ENCODE measurements at regions not wholly inside any gene's neighbourhood (a gene's known extent, or its start where the extent isn't known, plus 50 kb on each side); places are given as distances from the start of the nearest gene placed in this dataset.

DNA sequence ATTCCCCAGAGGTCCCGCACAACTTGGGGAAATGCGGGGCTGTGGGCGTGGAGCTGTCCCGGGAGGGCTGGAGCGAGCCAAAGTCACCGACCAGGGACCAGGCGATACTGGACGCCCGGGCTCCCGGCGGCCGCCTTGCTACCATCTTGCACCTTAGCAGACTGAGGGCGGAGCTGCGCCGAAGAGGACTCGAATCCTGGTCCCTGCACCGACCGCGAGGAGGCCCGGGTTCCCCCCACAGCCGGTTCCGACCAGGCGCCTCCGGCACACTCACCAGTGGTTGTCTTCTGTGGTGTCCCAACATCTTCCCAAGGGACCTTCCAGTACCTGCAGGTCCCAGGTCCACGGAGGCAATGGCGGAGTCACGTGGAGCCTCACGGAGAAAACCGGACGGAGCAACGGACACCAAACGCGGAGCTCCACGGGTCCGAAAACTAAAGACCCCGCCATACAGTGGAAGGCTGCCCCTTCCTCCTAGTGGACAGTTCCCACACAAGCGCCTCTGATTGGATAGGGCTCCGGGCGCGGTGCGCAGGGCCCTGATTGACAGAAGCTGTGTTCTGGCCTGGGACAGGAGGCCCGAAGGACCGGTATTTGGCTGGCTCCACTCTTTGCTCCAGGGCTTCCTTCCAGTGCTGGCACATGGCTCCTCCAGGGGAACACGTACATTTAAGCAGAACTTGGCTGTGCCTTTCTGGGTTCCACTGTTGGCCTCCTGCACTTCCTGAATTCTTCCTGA, 124.6 kb upstream of the ZNF479 start:
- DNase-seq (ENCODE audit: low spot score), result no peak

DNA sequence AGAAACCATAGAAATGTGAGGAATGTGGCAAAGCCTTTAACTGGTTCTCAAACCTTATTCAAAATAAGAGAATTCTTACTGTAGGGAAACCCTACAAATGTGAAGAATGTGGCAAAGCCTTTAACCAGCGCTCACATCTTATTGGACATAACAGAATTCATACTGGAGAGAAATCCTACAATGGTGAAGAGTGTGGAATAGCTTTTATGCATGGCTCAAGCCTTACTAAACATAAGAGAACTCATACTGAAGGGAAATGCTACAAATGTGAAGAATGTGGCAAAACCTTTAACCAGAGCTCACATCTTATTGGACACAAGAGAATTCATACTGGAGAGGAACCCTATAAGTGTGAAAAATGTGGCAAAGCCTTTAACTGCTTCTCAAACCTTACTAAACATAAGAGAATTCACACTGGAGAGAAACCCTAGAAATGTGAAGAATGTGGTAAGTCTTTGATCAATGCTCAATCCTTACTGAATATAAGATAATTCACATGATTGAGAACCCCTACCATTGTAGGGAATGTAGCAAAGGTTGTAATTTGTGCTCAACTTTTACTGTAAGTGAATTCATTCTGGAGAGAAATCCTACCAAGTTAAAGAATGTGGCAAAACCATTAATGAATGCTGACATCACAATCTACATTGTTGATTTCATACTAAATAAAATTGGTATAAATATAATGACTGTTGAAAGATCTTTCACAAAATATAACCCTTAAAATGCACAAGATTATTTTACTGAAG, 142.5 kb upstream of the ZNF479 start:
- DNase-seq (ENCODE audit: low spot score), result no peak

DNA sequence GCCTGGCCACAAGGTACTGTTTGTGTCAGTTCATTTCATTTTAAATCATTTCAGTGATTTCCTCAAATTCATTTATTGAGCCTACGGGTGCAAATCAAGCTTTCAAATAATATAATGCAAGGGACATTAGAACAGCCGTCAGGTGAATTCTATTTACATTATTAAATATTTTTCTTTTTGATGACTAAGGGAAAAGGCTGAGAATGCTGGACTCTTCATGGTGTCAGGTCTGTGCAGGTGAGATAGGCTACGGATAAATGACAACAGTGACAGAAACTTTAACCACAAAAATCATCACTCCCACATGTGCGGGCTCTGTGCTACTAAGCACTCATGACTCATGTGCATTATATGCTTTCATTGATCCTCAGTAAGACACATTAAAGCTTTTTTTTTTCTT, 149.2 kb upstream of the ZNF716 start:
- no peak for DNase-seq (ENCODE audit: low spot score)

DNA sequence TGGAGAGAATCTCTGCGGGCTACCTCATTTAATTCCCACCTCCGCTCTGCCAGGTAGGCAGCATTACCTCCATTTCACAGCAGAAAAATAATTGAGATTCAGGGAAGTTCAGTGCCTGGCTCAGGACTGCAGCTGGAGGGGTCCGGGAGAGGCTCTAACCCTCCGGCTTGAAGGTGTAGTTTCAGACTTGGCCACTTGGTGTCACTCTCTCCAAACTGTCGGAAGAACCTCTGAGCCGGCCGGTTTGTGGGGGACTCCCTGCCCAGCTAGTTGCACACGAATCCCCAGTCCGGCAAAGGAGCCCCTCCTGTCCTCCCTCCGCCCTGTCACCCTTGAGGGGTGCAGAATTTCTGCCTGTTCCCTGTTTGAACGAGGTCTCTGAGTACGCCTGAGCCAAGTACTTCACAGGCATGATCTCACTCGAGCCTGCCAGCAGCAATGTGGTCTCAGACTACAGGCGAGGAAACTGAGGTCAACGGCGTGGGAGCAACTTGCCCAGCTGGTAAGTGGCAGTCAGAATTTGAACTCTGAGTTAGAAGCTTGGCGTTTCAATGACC, 144.7 kb upstream of the ZNF716 start:
- DNase-seq (ENCODE audit: low spot score), result peak; percentile 11

DNA sequence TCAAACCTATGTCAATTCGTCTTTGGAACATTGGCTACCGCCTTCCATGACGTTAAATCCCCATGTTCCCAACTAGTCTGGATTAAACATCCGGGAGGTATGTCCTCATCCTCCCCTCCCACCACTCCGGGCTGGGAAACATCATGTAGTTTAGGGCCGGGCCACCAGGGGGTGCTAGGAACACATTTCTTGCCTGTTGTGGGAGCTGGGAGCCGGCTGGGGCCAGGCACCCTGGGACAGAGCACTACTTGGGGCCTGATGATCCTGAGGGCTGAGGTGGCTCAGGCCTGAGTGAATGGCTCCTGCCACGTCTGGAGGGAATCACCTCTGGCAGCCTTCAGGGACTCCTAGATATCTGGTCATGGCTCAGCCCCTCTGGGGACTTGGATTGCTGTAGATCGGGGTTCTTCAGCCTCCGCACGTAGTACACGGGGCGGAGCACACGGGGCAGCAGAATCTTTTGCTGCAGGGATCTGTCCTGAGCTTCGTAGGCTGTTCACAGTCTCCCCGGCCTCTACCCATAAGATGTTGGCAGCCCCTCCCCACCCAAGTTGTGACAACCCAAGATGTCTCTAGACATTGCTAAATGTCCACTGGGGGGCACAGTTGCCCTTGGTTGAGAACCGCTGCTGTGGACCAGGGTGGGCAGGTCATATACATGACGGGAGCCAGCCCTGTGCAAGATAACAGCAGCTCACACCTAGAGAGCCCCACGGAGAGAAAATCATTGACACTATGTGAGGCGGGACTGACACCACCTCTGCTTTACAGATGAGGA, 141.2 kb upstream of the ZNF716 start:
- DNase-seq (ENCODE audit: low spot score), result no peak

DNA sequence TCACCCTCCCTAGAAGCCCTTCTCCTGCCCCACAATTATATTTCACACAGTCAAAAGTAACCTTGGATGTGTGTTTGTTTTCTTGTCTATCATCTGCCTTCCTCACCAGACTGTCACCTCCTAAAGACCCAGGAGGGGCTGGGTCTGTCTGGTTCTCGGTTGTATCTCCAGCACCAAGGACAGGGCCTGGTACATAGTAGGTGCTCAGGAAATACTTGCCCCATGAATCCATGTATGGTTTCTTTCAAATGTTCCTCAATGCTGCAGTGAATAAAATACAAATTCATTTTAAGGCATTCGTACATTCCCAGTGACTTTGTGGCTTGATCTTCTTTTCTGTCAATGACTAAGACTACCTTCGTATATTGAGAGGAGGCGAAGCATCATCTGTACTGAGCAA, 122.9 kb upstream of the ZNF716 start:
- no peak for DNase-seq (ENCODE audit: low spot score)

DNA sequence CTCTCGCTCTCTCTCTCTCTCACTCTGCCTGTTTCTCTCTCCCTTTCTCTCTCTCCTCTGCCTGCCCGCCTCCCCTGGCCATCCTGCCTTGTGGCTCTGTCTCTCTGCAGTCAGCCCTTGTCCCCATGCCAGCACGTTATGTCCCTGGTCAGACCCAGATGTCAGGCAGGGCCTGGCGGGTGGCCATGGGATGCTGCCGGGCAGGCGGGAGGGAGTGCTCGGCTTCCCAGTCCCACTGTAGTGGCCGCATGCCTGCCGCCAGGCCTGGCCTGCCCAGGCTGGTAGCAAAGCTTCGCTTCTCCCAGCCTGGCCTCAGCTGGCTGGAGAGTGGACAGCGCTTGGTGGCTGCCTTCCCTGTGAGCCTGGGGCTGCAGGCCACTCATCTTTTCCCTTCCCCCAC, 121.5 kb upstream of the ZNF716 start:
- DNase-seq (ENCODE audit: low spot score), result no peak

DNA sequence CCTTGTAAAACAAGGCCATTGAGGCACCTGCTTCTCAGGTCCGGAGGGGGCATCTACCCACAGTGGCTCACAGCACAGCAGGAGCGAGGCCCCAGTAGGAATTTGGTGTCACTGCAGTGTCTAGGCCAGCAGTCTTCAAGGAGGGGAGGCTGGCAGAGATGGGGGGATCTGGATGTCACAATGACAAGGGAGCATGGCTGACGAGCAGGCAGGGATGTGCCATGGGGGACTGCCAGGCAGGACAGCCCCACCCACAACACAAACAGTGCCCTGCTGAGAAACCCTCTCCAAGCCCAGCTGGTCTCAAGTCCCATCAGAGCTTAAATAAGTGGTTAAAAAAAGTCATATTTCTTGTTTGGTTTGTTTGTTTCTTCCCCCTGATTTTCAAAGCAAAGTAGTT, 121.0 kb upstream of the ZNF716 start:
- DNase-seq (ENCODE audit: low spot score), result no peak

DNA sequence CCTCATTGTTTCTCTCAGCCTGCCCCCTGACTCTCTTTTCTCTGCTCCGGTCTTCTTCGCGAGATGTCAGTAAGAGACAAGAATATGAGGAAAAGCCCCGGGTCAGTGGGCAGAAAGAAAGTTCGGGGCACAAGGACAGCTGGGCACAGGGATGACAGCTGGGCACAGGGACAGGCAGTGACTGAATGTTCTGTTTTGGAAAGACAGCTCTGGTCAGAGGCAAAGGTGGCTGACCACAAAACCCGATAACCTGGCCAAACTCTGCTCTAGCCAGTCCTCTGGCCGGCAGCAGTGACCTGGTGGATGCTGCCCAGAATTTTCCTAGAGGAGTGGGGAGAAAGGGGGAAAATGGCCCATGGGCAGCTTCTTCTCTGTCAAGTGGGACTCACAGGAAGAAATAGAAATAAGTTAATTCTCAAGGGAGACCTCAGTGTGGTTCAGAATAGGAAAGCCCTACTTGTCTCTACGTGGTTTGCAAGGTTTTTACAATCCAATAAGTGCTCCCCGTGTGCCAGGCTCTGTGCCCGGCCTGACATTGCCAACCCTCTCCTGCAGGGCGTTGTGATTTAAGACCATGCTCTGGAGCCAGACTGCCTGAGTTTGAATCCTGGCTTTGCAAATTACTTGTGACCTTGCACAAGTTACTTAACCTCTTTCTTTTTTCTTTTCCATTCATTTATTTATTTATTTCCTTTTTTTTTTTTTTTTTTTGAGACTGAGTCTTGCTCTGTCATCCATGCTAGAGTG, 110.6 kb upstream of the ZNF716 start:
- DNase-seq (ENCODE audit: low spot score), result no peak

DNA sequence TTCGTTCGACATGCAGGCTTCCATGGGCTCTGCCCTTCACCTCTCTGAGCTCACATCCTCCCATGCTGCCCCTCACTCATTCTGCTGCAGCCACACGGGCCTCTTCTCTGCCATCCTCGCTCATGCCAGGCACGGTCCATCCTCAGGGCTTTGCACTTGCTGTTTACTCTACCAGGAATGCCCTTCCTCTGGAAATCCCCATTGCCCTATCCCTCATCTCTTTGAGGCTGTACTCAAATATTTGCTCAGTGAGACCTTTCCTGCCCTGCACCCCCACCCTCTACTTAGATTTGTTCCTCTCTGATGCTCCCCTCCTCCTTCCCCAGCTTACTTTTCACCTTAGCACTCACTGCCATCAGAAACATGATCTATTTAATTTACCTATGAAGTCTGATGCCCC, 107.0 kb upstream of the ZNF716 start:
- DNase-seq (ENCODE audit: low spot score), result no peak

DNA sequence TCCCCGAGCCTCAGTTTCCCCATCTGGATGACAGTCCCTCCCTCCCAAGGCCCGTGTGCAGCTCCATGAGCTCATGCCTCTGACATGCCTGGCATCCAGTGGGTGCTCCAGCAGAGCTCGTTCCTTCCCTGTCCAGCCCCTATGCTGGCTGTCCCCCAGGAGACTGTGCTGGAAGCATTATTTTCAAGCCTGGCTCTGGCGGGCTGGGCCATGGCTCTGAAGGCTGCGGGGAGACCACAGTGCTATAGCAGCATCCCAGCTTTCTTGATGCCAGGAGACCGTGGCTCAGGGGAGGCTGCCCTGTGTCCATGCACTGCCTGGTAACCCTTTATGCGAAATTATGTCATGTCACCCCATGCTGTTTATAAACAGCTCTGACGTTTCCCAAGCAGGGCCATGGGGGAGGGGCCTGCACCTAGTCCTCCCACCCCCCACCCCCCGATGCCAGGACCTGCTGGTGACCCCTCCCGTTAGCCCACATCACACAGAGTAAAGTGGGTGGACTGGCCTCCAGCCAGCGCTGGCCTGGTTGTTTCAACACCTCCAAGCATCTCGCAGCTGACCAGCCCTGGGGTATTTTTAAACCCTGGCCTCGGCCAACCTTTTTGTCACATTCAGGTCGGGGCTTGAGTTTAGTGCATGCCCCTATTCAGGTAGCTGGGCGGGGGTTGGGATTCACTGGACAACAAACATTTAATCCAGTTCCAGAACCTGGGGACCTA, 105.9 kb upstream of the ZNF716 start:
- no peak for DNase-seq (ENCODE audit: low spot score)

DNA sequence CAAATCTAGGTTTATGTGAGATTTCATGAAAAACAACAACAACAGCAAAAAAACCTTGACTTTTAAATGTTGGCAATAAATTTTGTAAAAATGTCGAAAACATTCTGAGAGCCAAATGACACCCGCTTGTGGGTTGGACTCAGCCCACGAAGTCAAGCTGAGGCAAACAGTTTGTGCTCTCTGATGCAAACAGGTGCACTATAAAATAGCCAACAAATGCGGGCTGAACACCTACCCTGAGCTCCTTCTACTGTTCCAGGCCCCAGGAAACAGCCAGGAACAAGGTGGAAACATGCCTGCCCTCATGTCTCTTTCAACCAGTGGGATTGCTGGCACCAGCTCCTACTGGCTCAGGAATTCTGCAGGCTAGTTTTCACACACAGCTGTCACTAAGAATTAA, 105.0 kb upstream of the ZNF716 start:
- no peak for DNase-seq (ENCODE audit: low spot score)

DNA sequence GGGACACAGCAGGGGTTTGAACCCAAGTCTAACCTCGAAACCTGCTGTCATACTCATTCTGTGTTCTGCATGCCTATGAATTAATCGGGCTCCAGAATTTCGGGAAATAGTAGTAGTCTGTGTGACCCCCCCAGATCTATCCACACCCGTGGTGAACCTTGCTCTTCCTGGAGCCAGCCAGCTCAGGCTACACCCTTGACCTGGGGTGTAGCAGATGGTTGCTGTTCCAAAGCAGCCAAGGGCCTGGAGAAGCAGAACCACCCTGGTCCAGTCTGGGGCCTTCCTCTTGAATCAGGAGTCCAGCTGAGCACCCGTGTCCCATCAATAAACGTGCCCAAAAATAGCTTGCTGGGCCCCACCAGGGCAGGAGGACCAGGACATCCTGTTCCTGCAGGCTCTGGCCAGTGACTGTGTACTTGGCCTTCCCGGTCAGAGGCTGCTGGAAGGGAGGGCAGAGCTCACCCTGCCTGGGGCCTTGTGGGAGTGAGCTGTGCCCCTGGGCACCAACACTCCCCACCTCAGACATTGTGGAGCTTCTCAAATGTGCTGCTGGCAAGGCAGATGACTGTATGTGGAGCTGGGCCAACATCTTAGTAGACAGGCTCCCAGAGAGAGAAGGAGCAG, 101.2 kb upstream of the ZNF716 start:
- DNase-seq (ENCODE audit: low spot score), result no peak

DNA sequence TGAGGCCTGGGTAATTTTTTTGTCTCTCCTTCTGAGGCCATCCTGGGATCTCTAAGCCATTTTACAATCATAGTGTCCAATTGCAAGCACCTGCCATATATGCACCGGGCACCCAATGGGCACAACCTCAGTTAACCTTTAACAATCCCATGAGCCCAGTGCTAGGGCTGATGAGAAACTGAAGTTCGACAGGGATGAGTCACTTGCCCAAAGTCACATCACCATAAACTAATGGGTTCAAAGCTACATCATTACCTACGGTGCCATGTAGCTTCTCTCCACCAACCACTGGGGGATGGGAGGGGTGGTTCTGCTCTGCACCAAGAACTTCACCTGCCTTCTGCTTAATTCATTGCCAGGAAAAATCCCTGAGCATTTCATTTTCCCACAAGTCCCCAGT, 95.8 kb upstream of the ZNF716 start:
- no peak for DNase-seq (ENCODE audit: low spot score)

DNA sequence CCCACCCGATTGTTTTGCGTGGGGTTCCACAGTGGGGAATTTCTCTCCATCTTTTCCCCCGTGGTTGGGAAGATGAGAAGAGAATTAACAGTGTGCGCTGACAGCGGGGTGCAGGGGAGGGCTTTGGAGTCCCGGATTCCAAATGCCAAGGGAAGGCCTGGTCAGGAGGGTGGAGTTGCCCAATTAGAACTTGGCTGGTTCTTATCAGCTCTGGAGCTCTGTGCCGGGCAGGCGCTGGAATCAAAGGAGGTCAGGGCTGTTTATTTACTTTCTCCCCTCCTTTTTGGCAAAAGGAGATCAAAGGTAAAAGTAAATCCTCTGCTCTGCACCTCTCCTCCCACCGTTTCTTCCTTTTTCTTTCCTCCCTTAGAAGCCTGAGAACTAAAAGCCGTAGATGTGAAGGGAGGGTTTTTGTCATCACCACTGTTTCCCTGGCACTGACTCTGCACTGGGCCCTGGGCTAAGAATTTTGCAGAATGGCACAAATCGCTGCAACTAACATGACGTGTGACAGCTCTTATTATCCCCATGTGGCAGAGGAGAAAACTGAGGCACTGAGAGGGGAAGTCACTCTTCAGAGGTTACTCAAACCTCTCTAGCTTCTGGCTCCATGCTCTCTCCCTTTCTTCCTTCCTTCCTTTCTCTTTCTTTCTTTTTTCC, 95.2 kb upstream of the ZNF716 start:
- no peak for DNase-seq (ENCODE audit: low spot score)

DNA sequence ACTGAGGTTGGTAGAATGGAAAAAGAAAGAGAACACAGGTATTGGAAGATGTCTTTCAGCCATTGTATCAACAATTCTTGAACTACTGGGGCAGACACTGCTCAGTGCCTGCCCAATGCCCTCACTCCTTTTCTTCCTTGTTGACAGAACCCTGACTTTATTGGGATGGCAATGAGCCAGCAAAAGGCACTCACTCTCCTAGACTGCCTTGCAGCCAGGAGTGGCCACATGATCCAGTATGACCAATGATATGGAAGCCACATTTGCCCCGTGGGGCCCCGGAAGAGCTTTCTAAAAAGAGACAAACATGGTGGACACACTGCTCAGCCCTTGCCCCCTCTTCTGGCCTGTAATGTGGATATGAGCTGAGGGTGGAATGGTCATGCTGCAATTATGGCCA, 88.6 kb upstream of the ZNF716 start:
- no peak for DNase-seq (ENCODE audit: low spot score)

DNA sequence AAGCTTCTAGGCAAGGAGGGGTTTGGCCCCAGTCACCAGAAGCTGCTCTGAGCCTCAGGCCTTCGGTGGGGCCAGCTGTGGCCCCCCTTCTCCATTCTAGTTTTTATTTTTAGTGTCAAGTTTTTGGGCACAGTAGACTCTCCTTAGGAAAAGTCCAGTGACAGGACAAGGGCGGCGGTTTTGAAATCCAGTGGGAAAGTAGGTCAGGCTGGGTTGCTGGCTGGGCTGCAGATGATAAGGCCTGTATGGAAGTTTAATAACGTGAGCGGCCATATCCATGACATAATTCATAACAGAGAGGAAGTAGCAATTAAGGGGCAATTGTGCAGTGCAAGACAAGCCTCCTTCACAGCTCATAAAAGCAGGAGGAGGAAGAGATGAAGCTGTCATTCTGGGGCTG, 87.1 kb upstream of the ZNF716 start:
- DNase-seq (ENCODE audit: low spot score), result no peak

DNA sequence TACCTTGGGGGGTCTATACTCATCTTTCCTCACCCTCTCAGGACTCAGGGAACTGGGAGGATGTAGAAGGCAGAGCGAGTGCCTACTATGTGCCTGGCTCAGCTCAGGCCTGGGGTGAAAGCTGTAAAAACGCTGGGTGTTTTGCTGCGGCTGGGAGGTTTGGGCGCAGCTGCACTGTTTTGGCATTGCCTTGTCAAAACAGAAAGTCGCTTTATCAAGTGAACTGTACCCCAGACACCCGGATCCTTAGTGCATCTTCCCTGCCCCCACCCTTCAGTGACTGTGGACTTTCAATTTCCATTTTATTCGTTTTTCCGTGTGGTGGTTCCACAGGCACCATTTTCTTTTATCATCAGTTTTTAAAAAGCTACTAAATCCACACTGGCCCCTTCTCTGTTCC, 86.7 kb upstream of the ZNF716 start:
- DNase-seq (ENCODE audit: low spot score), result no peak

DNA sequence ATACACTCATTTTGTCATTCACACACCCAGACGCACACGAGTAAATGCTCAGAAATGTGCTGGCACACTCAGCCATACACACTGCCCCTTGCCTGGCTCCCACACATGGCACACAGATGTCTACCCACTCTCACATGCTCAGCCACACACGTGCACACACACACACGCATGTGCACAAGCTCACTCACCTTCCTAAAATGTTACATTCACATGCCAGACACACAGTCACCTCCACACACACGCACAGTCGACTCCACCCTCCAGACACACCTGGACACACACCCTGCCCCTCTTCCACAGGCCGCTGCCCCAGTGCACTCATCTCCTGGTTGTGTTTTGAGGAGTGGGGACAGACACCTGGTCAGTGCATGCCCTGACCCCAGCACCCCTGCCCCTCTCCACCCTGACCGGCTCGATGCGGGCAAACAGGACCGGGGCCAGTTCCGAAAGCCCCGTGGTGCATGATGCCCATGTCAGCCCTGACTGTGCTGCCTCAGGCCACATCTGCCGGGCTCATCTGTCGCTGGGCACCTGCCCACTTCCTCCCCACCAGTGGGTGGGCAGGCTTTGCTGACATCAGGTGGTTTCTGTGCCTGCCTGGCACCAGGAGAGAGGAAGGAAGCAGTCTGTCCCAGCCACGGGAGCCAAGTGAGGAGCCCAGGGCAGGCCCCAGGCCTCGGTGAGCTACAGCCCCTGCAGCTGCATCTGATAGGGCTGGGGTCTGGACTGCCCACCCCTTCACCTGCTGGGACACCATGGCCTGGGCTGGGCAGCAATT, 84.9 kb upstream of the ZNF716 start:
- no peak for DNase-seq (ENCODE audit: low spot score)

DNA sequence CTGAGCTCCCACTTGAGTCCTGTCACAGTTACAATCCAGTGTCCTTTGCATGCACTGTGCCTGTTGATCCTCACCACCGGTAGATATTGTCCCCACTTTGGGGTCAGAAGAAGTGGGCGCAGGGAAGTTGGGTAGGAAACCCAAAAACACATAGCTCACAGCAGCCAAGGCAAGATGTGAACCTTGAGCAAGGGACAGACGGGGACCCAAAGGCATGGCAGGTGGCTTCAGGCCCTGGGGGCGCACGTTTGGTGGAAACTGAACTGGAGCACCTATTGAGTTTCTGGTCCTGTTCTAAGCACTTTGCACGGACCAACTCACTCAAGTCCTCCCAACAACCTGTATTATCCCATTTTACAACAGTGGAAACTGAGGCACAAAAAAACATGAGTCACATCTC, 82.8 kb upstream of the ZNF716 start:
- DNase-seq (ENCODE audit: low spot score), result no peak

Measured in HuH-7 (cell line).